Mucosa of descending colon (tissue), 3 donors: ENCODE measurements at regions not wholly inside any gene's neighbourhood (a gene's known extent, or its start where the extent isn't known, plus 50 kb on each side); places are given as distances from the start of the nearest gene placed in this dataset.

Source experiments
- ATAC-seq: fragments of 200-7000 bp; cut with Tn5 transposase; one replicate; pipeline ENCODE4 v1.9.1; 2020; ENCODE audit warnings: mild to moderate bottlenecking, moderate library complexity
- DNase-seq, 3 donors: peaks; one replicate each; pipeline ENCODE4 v3.0.0-alpha.2; 2020
- H3K36me3 ChIP-seq: fragments of 200-600 bp; one replicate; pipeline ENCODE4 v1.8.0; 2021; ENCODE audit warnings: low read depth, mild to moderate bottlenecking
- H3K4me1 ChIP-seq: fragments of 200-600 bp; one replicate; pipeline ENCODE4 v1.8.0; 2021; ENCODE audit warnings: low read depth, mild to moderate bottlenecking
- H3K4me3 ChIP-seq: fragments of 200-600 bp; one replicate; pipeline ENCODE4 v1.8.0; 2021; ENCODE audit warnings: mild to moderate bottlenecking
- H3K9me3 ChIP-seq: fragments of 200-600 bp; one replicate; pipeline ENCODE4 v1.8.0; 2021; ENCODE audit warnings: mild to moderate bottlenecking
- CTCF ChIP-seq: fragments of 200-600 bp; IDR thresholded peaks from one replicate; pipeline ENCODE4 v1.8.0; 2022; ENCODE audit warnings: antibody characterized with exemption, mild to moderate bottlenecking
- intact Hi-C, 2 donors: fragments of 100-400 bp; cut with DNase I in 1 of 2; cut with micrococcal nuclease in 1 of 2; formaldehyde crosslinking; loops; one replicate each; pipeline versions ENCODE4 v1.11.0 to v1.11.1; 2022; cut with DNase I, micrococcal nuclease
- donor health status: DM: no; HTN: no; CAD: no; lungs with moderate emphysema.
- donor health status: DM: no; HTN: no; CAD: no.
- donor health status: DM: no; HTN: yes; CAD: no.

GRCh38 chr5:22918511-22918910 is 65.4 kb upstream of the CDH12 start:
- intact Hi-C loops = no loop called here
- no peak for ATAC-seq
- H3K9me3 ChIP-seq = no peaks in the 10 kb centered on the region

DNA sequence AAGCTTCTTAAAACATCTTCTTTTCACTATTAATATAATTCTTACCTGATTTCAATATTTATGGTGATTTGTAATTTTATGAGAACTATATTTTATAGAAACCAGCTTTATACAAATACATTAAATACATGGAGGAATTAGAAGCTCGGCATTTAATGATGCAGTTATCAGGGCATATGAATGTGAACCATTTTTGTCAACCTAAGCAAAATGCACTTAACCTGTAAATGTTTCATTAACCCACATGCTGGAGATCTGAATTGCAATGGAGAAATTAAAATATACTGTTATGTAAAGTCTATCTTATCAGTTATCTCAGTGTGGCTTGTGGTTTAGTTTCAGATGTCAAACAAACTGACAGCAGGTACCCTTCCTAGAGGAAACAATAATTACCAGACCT is 63.2 kb upstream of the CDH12 start:
- no peaks in the 10 kb centered on the region for H3K9me3 ChIP-seq
- no peak overlapping the region for H3K4me3 ChIP-seq
- no peak for TF ChIP-seq CTCF
- intact Hi-C loops = no loop called here
- ATAC-seq (no peak), DNase-seq (no peak)
- H3K36me3 ChIP-seq = no peaks in the 10 kb centered on the region
- H3K4me1 ChIP-seq = no peaks in the 10 kb centered on the region

More at GRCh38 chr5:22918511-22918910, 65.4 kb upstream of the CDH12 start:
- H3K4me3 ChIP-seq = no peak overlapping the region
- TF ChIP-seq CTCF = no peak
- no peaks in the 10 kb centered on the region for H3K36me3 ChIP-seq
- no peak for DNase-seq
- H3K4me1 ChIP-seq = no peaks in the 10 kb centered on the region

DNA sequence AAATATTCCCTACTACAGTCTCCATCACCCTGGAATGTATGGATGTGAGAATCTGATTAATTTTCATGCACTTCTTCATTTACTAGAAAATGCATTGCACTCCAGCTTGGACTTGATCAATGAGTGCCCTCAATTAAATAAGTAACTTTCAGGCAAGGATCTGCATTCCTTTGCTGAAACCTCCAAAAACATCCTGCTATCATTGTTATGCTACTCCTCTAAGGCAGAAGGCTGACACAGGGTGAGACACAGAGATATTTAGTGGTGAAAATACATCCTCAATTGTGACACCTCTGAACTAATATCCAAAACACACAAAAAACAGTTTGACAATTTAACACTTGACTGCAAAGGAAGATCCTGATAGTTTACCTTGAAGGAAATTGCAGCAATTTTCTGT is 57.9 kb upstream of the CDH12 start:
- TF ChIP-seq CTCF = no peak
- intact Hi-C loops = no loop called here
- H3K4me1 ChIP-seq = no peaks in the 10 kb centered on the region
- H3K4me3 ChIP-seq = no peak overlapping the region
- no peaks in the 10 kb centered on the region for H3K9me3 ChIP-seq
- DNase-seq (no peak), ATAC-seq (no peak)
- H3K36me3 ChIP-seq = no peaks in the 10 kb centered on the region

- TF ChIP-seq CTCF = no peak
- DNase-seq (no peak), ATAC-seq (no peak)
- no peak overlapping the region for H3K4me3 ChIP-seq
- no peaks in the 10 kb centered on the region for H3K36me3 ChIP-seq
- no peaks in the 10 kb centered on the region for H3K4me1 ChIP-seq
- intact Hi-C loops = no loop called here
- H3K9me3 ChIP-seq = no peaks in the 10 kb centered on the region
Observed at GRCh38 chr5:22910523-22910922, 57.4 kb upstream of the CDH12 start.

DNA sequence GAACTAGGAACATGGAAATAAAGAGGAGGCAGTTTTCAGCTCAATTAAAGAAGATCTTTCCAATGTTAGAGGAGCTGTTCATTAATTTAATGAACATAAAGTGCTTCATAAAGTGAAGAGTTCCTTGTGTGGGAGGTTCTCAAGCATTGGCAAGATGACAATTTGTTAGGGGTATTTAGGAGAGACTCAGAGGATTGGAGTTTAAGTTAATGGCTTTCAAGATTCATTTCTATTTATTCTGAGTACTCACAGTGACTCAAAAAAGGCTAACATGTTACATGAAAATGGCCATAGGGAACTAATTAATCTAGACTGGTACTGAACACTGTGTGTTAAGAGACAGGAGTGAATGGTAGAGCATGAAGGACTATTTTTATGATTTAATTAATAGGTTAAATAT is 55.4 kb upstream of the CDH12 start:
- Histone ChIP-seq H3K36me3 (no peaks in the 10 kb centered on the region), H3K4me1 (no peaks in the 10 kb centered on the region), H3K4me3 (no peak overlapping the region), H3K9me3 (no peaks in the 10 kb centered on the region)
- DNase-seq (no peak), ATAC-seq (no peak)
- intact Hi-C loops = no loop called here
- no peak for TF ChIP-seq CTCF

GRCh38 chr5:22908129-22908528 is 55.0 kb upstream of the CDH12 start:
- DNase-seq (no peak), ATAC-seq (no peak)
- Histone ChIP-seq H3K4me1 (no peaks in the 10 kb centered on the region), H3K36me3 (no peaks in the 10 kb centered on the region), H3K4me3 (no peak overlapping the region), H3K9me3 (no peaks in the 10 kb centered on the region)
- TF ChIP-seq CTCF = no peak
- intact Hi-C loops = no loop called here
